ENCODE measurements at regions not wholly inside any gene's neighbourhood (a gene's known extent, or its start where the extent isn't known, plus 50 kb on each side); places are given as distances from the start of the nearest gene placed in this dataset.

DNA sequence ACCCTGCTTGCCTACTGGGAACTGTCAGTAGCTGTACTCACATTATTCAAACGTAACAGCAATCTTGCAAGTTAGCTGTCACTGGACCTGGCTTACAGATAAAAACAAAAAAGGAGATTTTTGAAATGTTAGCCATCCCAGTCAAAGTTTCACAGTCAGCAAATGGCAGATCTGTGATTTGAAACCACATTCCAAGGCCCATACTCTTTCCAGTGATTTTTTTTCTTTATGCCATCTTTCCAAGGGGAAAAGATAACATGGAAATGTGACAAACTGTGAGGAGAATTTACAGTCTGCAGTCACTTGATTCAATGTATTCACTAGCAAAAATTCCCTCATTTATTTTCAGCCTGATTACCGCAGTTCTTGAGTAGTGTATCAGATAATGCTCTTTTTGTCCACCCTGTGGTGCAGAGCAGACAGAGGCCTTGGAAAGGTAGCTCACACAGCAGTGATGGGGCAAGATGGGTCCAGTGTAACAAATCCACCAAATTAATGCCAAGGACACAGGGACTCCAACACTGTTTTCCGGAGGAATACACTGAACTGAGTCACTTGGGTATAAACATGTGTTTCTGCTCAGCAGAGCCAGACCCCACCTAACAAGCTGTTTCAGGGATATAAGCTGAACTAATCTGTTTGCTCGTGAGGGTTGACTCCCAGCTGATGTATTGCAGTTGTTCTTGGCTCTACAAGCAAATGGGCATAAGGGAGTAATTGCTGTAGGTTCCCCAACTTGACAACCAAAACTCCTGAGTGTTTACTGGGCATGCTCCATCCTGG lies 49.9 kb upstream of the ADGRF1 start:
- TF ChIP-seq POLR2A (IDR thresholded peaks at IDR 0.05), result no peak
- TF ChIP-seq, protein P1, sequence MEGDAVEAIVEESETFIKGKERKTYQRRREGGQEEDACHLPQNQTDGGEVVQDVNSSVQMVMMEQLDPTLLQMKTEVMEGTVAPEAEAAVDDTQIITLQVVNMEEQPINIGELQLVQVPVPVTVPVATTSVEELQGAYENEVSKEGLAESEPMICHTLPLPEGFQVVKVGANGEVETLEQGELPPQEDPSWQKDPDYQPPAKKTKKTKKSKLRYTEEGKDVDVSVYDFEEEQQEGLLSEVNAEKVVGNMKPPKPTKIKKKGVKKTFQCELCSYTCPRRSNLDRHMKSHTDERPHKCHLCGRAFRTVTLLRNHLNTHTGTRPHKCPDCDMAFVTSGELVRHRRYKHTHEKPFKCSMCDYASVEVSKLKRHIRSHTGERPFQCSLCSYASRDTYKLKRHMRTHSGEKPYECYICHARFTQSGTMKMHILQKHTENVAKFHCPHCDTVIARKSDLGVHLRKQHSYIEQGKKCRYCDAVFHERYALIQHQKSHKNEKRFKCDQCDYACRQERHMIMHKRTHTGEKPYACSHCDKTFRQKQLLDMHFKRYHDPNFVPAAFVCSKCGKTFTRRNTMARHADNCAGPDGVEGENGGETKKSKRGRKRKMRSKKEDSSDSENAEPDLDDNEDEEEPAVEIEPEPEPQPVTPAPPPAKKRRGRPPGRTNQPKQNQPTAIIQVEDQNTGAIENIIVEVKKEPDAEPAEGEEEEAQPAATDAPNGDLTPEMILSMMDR (IDR thresholded peaks at IDR 0.05), result no peak
